ENCODE measurements at regions not wholly inside any gene's neighbourhood (a gene's known extent, or its start where the extent isn't known, plus 50 kb on each side); places are given as distances from the start of the nearest gene placed in this dataset.

GRCh38 chr18:27771571-27771970 lies 405.4 kb downstream of the CDH2 start:
- H3K4me2 ChIP-seq (ENCODE audit: insufficient read depth, low read length), result no peak overlapping the region
- FAIRE-seq (no peak), DNase-seq (ENCODE audit: low read depth, low spot score) (no peak)
- H3K27ac ChIP-seq (ENCODE audit: insufficient read depth, low read depth, low read length), result no peak overlapping the region
- BruUV-seq (replicated peaks), result no TSS peak
- CTCF ChIA-PET, result no interaction called here
- no peaks in the 10 kb centered on the region for H3K9me3 ChIP-seq (replicated peaks; ENCODE audit: control insufficient read depth, insufficient read depth, low read length)
- H3K27me3 ChIP-seq (ENCODE audit: control insufficient read depth in 2 of 2, insufficient read depth in 2 of 2, low read length in 2 of 2), result peaks cover 5 to 31% of the 10 kb centered on the region in 2 experiments
- no peak overlapping the region for H3K4me3 ChIP-seq (replicated peaks in 1 of 3; ENCODE audit: insufficient read depth in 1 of 3, low read depth in 1 of 3, low read length in 3 of 3)
- dilution Hi-C loops (cut with MboI; ENCODE audit: extremely low pct_ligation_motif_present, low sequenced_read_pairs) (no loop called here), intact Hi-C loops (cut with micrococcal nuclease) (no loop called here)
- TF ChIP-seq EZH2 (IDR thresholded peaks at IDR 0.05; ENCODE audit: borderline replicate concordance, low read depth, low read length, severe bottlenecking) (no peak), POLR2AphosphoS5 (IDR thresholded peaks at IDR 0.05; ENCODE audit: insufficient read depth, low read depth, low read length) (no peak), GATA2 (IDR thresholded peaks at IDR 0.05; ENCODE audit: insufficient read depth, insufficient read length, low read depth, low read length) (no peak), POLR2A (IDR thresholded peaks at IDR 0.05; ENCODE audit: low read depth, low read length) (no peak), JUN (IDR thresholded peaks at IDR 0.05; ENCODE audit: borderline replicate concordance, insufficient read depth, insufficient read length, low read depth) (no peak)
- TF ChIP-seq, protein P1, sequence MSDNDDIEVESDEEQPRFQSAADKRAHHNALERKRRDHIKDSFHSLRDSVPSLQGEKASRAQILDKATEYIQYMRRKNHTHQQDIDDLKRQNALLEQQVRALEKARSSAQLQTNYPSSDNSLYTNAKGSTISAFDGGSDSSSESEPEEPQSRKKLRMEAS (IDR thresholded peaks at IDR 0.05; ENCODE audit: insufficient read depth, insufficient read length), result no peak
- TF ChIP-seq, protein P2, sequence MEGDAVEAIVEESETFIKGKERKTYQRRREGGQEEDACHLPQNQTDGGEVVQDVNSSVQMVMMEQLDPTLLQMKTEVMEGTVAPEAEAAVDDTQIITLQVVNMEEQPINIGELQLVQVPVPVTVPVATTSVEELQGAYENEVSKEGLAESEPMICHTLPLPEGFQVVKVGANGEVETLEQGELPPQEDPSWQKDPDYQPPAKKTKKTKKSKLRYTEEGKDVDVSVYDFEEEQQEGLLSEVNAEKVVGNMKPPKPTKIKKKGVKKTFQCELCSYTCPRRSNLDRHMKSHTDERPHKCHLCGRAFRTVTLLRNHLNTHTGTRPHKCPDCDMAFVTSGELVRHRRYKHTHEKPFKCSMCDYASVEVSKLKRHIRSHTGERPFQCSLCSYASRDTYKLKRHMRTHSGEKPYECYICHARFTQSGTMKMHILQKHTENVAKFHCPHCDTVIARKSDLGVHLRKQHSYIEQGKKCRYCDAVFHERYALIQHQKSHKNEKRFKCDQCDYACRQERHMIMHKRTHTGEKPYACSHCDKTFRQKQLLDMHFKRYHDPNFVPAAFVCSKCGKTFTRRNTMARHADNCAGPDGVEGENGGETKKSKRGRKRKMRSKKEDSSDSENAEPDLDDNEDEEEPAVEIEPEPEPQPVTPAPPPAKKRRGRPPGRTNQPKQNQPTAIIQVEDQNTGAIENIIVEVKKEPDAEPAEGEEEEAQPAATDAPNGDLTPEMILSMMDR (IDR thresholded peaks at IDR 0.05; ENCODE audit: extremely low read depth in 1 of 2, insufficient read depth in 1 of 2, low read depth in 1 of 2, low read length in 2 of 2), result no peak
- no peaks in the 10 kb centered on the region for H3K79me2 ChIP-seq (ENCODE audit: control insufficient read depth, insufficient read depth, low read length)
- no peaks in the 10 kb centered on the region for H3K4me1 ChIP-seq (ENCODE audit: control insufficient read depth, extremely low read depth, insufficient read depth, low read length)
- H4K20me1 ChIP-seq (replicated peaks; ENCODE audit: control insufficient read depth, extremely low read depth, insufficient read depth, low read length), result no peaks in the 10 kb centered on the region
- no peaks in the 10 kb centered on the region for H3K9me1 ChIP-seq (replicated peaks; ENCODE audit: control insufficient read depth, extremely low read depth, insufficient read depth, low read length)
- H3K9ac ChIP-seq (replicated peaks; ENCODE audit: extremely low read depth, insufficient read depth, low read length), result no peak overlapping the region
- no peaks in the 10 kb centered on the region for H3K36me3 ChIP-seq (ENCODE audit: control insufficient read depth in 2 of 2, extremely low read depth in 1 of 2, insufficient read depth in 2 of 2, low read length in 2 of 2)
- no peak overlapping the region for H2AFZ ChIP-seq (ENCODE audit: low read depth, low read length)
- POLR2A ChIA-PET, result no interaction called here
